DOHH2 (cell line): ENCODE measurements at regions not wholly inside any gene's neighbourhood (a gene's known extent, or its start where the extent isn't known, plus 50 kb on each side); places are given as distances from the start of the nearest gene placed in this dataset.

Source experiments
- H3F3A ChIP-seq: fragments of 200-600 bp; sonication (generic), shearing (Covaris generic); 2 replicates; pipeline ENCODE4 v1.6.0; 2016; ENCODE audit warnings: antibody characterized with exemption, mild to moderate bottlenecking; ENCODE audit not compliant: control insufficient read depth, insufficient read depth
- H3K27ac ChIP-seq: fragments of 200-600 bp; sonication (generic); 2 replicates; pipeline ENCODE4 v1.5.1; 2014; ENCODE audit warnings: low read depth, mild to moderate bottlenecking, low read length, moderate library complexity
- H3K27me3 ChIP-seq: fragments of 200-600 bp; sonication (generic); 2 replicates; pipeline ENCODE4 v1.6.1; 2014; ENCODE audit warnings: mild to moderate bottlenecking, low read length, mixed read lengths; ENCODE audit not compliant: control insufficient read depth
- H3K36me3 ChIP-seq: fragments of 200-600 bp; sonication (generic); 2 replicates; pipeline ENCODE4 v1.6.1; 2014; ENCODE audit warnings: mild to moderate bottlenecking, low read length, moderate library complexity, mixed read lengths; ENCODE audit not compliant: control insufficient read depth
- H3K4me1 ChIP-seq: fragments of 200-600 bp; sonication (generic); 2 replicates; pipeline ENCODE4 v1.6.1; 2014; ENCODE audit warnings: mild to moderate bottlenecking, low read length, mixed read lengths; ENCODE audit not compliant: control insufficient read depth
- H3K4me2 ChIP-seq: fragments of 200-600 bp; sonication (generic); 2 replicates; pipeline ENCODE4 v1.6.0; 2014; ENCODE audit warnings: mild to moderate bottlenecking, low read length, moderate library complexity
- H3K4me3 ChIP-seq: fragments of 200-600 bp; sonication (generic); 2 replicates; pipeline ENCODE4 v1.5.1; 2014; ENCODE audit warnings: mild to moderate bottlenecking, low read length, mixed read lengths
- H3K79me2 ChIP-seq: fragments of 200-600 bp; sonication (generic); 2 replicates; pipeline ENCODE4 v1.6.1; 2014; ENCODE audit warnings: mild to moderate bottlenecking, low read length, mixed read lengths; ENCODE audit not compliant: control insufficient read depth
- H3K9me2 ChIP-seq: fragments of 200-600 bp; sonication (generic); replicated peaks from 2 replicates; pipeline ENCODE4 v1.6.1; 2014; ENCODE audit warnings: mild to moderate bottlenecking, low read length, mixed read lengths; ENCODE audit not compliant: control insufficient read depth
- H3K9me3 ChIP-seq: fragments of 200-600 bp; sonication (generic); 2 replicates; pipeline ENCODE4 v1.6.1; 2014; ENCODE audit warnings: antibody characterized with exemption, low read length, mixed read lengths; ENCODE audit not compliant: control insufficient read depth, insufficient read depth
- H4K20me1 ChIP-seq: fragments of 200-600 bp; sonication (generic); 2 replicates; pipeline ENCODE4 v1.6.0; 2014; ENCODE audit warnings: low read depth, mild to moderate bottlenecking, antibody characterized with exemption, low read length, moderate library complexity; ENCODE audit not compliant: control insufficient read depth, insufficient read depth
- CTCF ChIP-seq: fragments of 200-600 bp; sonication (generic); IDR thresholded peaks from one replicate; pipeline ENCODE4 v1.5.1; 2014; ENCODE audit warnings: antibody characterized with exemption, mild to moderate bottlenecking, low read depth, low read length; ENCODE audit not compliant: poor library complexity, severe bottlenecking
- EZH2phosphoT487 ChIP-seq: fragments of 200-600 bp; sonication (generic); IDR thresholded peaks from 2 replicates; pipeline ENCODE4 v1.6.1; 2017; ENCODE audit warnings: borderline replicate concordance, mild to moderate bottlenecking, antibody characterized with exemption, low read length, moderate library complexity, mixed read lengths

- 0 out of 2 replicates have a peak, but pooled peaks cover 2% of the 10 kb centered on the region for H3K27me3 ChIP-seq
- H3F3A ChIP-seq: no peaks in the 10 kb centered on the region
- H3K27ac ChIP-seq: no peak overlapping the region
- H3K4me1 ChIP-seq: no peaks in the 10 kb centered on the region
- H3K4me2 ChIP-seq: no peak overlapping the region
- H3K79me2 ChIP-seq: no peaks in the 10 kb centered on the region
- H4K20me1 ChIP-seq: no peaks in the 10 kb centered on the region
- H3K36me3 ChIP-seq: no peaks in the 10 kb centered on the region
- H3K9me2 ChIP-seq: no peaks in the 10 kb centered on the region
- TF ChIP-seq CTCF (no peak), EZH2phosphoT487 (no peak)
- H3K4me3 ChIP-seq: no peak overlapping the region
- no peaks in the 10 kb centered on the region for H3K9me3 ChIP-seq
Observed at GRCh38 chr12:43159506-43159905, 392.5 kb downstream of the ADAMTS20 start.

GRCh38 chr12:43158126-43158525, 393.9 kb downstream of the ADAMTS20 start:
- H3K9me2 ChIP-seq: no peaks in the 10 kb centered on the region
- TF ChIP-seq CTCF (no peak), EZH2phosphoT487 (no peak)

GRCh38 chr12:43155376-43155775, 396.6 kb downstream of the ADAMTS20 start:
- no peaks in the 10 kb centered on the region for H3K36me3 ChIP-seq
- no peaks in the 10 kb centered on the region for H4K20me1 ChIP-seq
- H3K4me3 ChIP-seq: no peak overlapping the region
- H3K4me2 ChIP-seq: no peak overlapping the region
- no peak for TF ChIP-seq EZH2phosphoT487
- TF ChIP-seq CTCF: no peak
- H3K4me1 ChIP-seq: no peaks in the 10 kb centered on the region
- H3K9me3 ChIP-seq: no peaks in the 10 kb centered on the region
- no peak overlapping the region for H3K27ac ChIP-seq
- H3K9me2 ChIP-seq: no peaks in the 10 kb centered on the region
- H3K27me3 ChIP-seq: 0 out of 2 replicates have a peak, but pooled peaks cover 3% of the 10 kb centered on the region
- no peaks in the 10 kb centered on the region for H3K79me2 ChIP-seq
- no peaks in the 10 kb centered on the region for H3F3A ChIP-seq

More at GRCh38 chr12:43158126-43158525, 393.9 kb downstream of the ADAMTS20 start:
- Histone ChIP-seq H3K4me1 (no peaks in the 10 kb centered on the region), H3K4me2 (no peak overlapping the region), H3K36me3 (no peaks in the 10 kb centered on the region), H3K79me2 (no peaks in the 10 kb centered on the region), H4K20me1 (no peaks in the 10 kb centered on the region), H3F3A (no peaks in the 10 kb centered on the region), H3K4me3 (no peak overlapping the region), H3K27ac (no peak overlapping the region), H3K27me3 (0 out of 2 replicates have a peak, but pooled peaks cover 3% of the 10 kb centered on the region), H3K9me3 (no peaks in the 10 kb centered on the region)
